ENCODE measurements at regions not wholly inside any gene's neighbourhood (a gene's known extent, or its start where the extent isn't known, plus 50 kb on each side); places are given as distances from the start of the nearest gene placed in this dataset.

DNA sequence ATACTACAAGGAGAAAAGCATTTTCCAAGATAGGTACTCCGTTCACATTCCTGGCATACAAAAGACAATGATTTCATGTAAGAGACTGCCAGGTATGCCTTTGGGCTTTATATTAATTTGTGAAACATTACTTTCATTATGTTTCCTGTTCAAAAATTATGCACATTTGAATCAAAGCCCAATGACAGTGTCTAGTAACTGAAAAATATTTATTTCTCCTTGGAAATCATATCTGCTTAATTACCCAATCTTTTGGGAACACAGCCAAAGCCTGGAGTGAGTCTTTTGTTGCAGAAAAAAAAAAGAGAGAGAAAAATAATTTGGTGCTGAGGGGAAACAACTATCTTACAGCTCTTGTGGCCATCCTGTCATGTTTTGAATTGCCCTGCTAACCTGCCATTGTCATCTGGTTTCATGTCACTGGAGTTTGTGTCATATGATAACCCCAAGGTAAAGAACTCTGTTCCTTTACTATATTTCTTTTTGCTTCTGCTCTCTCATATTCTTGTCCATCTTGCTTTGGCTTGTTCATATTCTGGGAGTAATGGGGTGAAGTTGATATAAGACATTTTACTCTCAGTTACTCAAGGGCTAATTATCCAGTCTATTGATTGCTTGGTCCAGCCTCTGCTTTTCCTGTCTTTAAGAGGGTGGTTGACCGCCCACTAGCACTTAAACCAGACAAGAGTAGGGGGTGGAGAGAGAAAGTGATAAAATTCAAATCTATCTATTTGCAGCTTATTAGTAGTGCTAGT is 238.3 kb upstream of the NUDT12 start:
- DNase-seq: no peak
- Histone ChIP-seq H3K36me3 (no peaks in the 10 kb centered on the region), H3K4me1 (no peaks in the 10 kb centered on the region), H3K9me3 (no peaks in the 10 kb centered on the region), H3K27ac (no peak overlapping the region), H3K27me3 (no peaks in the 10 kb centered on the region), H3K4me3 (no peak overlapping the region)
- no peak for TF ChIP-seq CTCF (IDR thresholded peaks at IDR 0.05)
- intact Hi-C loops (cut with DNase I): no loop called here
- ATAC-seq: no peak

- intact Hi-C loops (cut with DNase I): no loop called here
- H3K4me3 ChIP-seq: no peak overlapping the region
These were observed 231.1 kb upstream of the NUDT12 start for GRCh38 chr5:103793595-103794182.

GRCh38 chr5:103785569-103785968 is 223.0 kb upstream of the NUDT12 start:
- intact Hi-C loops (cut with DNase I): no loop called here
- DNase-seq (no peak), ATAC-seq (no peak)
- H3K4me3 ChIP-seq: no peak overlapping the region
- TF ChIP-seq CTCF (IDR thresholded peaks at IDR 0.05): no peak
- H3K27me3 ChIP-seq: no peaks in the 10 kb centered on the region
- no peaks in the 10 kb centered on the region for H3K4me1 ChIP-seq
- no peak overlapping the region for H3K27ac ChIP-seq
- no peaks in the 10 kb centered on the region for H3K9me3 ChIP-seq
- no peaks in the 10 kb centered on the region for H3K36me3 ChIP-seq

More at GRCh38 chr5:103793595-103794182, 231.1 kb upstream of the NUDT12 start:
- no peak for TF ChIP-seq CTCF (IDR thresholded peaks at IDR 0.05)
- H3K36me3 ChIP-seq: no peaks in the 10 kb centered on the region
- H3K27ac ChIP-seq: no peak overlapping the region
- H3K27me3 ChIP-seq: no peaks in the 10 kb centered on the region
- peaks cover 8% of the 10 kb centered on the region for H3K9me3 ChIP-seq
- no peak for DNase-seq
- ATAC-seq: no peak
- no peaks in the 10 kb centered on the region for H3K4me1 ChIP-seq

DNA sequence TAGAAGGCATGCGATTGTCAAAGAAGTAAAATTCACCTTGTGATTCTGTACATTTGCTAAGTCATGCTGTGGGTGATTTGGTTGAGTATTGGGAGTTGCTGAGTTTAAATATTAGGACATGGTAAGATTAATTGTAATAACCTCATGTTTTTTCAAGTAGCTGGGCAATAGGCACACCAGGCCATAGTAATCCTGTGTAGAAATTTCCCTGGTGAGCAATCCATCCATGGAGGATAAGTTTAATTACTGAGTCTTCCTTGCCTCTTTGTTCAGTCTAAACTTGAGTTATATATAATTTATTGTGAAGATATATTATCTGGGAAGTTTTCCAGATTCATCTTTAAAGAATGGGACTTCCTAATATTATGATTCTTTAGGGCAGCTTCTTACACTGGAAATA is 221.1 kb upstream of the NUDT12 start:
- intact Hi-C loops (cut with DNase I): no loop called here
- TF ChIP-seq CTCF (IDR thresholded peaks at IDR 0.05): no peak
- no peak for ATAC-seq
- Histone ChIP-seq H3K9me3 (no peaks in the 10 kb centered on the region), H3K36me3 (no peaks in the 10 kb centered on the region), H3K4me3 (no peak overlapping the region), H3K27ac (no peak overlapping the region), H3K4me1 (no peaks in the 10 kb centered on the region), H3K27me3 (no peaks in the 10 kb centered on the region)
- DNase-seq: no peak

DNA sequence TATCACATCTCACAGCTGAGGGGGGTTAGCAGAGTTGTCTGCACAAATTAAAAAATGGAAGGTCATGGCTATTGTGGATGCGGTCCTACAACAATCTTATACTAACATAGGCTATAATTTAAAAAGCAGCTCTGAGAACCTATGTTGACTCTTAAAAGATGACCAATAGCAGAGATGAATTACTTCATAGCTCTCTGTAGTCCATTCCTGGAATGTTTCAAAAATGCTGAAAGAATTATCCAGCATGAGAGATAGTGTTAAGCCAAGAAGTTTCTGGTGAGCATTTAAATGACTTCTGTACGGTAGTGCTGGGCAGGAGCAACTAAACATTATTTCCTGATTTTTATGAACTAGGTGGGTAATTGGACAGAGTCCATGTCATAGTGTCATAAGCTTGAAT is 218.2 kb upstream of the NUDT12 start:
- Histone ChIP-seq H3K4me3 (no peak overlapping the region), H3K27ac (no peak overlapping the region), H3K9me3 (no peaks in the 10 kb centered on the region), H3K36me3 (no peaks in the 10 kb centered on the region), H3K4me1 (no peaks in the 10 kb centered on the region), H3K27me3 (no peaks in the 10 kb centered on the region)
- intact Hi-C loops (cut with DNase I): no loop called here
- TF ChIP-seq CTCF (IDR thresholded peaks at IDR 0.05): no peak
- DNase-seq: no peak
- no peak for ATAC-seq
